ENCODE measurements at regions not wholly inside any gene's neighbourhood (a gene's known extent, or its start where the extent isn't known, plus 50 kb on each side); places are given as distances from the start of the nearest gene placed in this dataset.

DNA sequence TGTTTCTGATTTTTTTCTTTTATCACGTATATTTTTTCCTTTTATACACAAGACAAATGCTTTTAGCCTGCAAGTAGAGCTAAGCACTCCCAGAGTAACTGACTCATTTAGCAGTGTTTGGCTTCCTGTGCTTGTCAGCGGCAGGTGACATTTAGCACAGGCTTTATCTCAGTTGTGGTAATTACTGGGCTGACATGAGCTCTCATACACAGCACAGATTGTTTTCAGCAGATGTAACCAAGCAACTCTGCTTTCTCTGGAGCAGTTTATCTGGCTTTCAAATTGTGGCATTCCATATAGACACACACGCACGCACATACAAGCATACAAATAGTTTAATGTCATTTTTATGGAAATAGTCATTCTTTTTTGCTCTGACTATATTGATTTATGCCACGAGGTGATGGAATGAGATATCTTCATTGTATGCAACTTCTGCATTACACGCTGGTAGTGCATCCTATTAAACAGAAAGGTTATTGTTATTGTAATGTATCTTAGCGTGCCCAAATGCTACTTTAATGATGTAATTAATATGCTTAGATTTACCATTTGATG lies 379.0 kb upstream of the GRAMD2B start:
- no peak for FAIRE-seq
- Histone ChIP-seq H3K4me2 (no peak overlapping the region), H3K9me3 (no peaks in the 10 kb centered on the region), H3K4me3 (no peak overlapping the region), H3K27ac (no peak overlapping the region), H3K4me1 (no peaks in the 10 kb centered on the region)
- no peak for TF ChIP-seq JUNB (IDR thresholded peaks at IDR 0.05)
- TF ChIP-seq, protein P1, sequence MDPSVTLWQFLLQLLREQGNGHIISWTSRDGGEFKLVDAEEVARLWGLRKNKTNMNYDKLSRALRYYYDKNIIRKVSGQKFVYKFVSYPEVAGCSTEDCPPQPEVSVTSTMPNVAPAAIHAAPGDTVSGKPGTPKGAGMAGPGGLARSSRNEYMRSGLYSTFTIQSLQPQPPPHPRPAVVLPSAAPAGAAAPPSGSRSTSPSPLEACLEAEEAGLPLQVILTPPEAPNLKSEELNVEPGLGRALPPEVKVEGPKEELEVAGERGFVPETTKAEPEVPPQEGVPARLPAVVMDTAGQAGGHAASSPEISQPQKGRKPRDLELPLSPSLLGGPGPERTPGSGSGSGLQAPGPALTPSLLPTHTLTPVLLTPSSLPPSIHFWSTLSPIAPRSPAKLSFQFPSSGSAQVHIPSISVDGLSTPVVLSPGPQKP (IDR thresholded peaks at IDR 0.05; ENCODE audit: low read depth, low read length), result no peak
- no peak for DNase-seq (ENCODE audit: low read depth in 1 of 2, low spot score in 1 of 2)
- ChIA-PET POLR2A (no interaction called here), CTCF (no interaction called here)
- no peak for ATAC-seq
- WGBS (ENCODE audit: missing lambda C conversion rate), result 39% methylated on average over 7 of the region's 7 CpGs

DNA sequence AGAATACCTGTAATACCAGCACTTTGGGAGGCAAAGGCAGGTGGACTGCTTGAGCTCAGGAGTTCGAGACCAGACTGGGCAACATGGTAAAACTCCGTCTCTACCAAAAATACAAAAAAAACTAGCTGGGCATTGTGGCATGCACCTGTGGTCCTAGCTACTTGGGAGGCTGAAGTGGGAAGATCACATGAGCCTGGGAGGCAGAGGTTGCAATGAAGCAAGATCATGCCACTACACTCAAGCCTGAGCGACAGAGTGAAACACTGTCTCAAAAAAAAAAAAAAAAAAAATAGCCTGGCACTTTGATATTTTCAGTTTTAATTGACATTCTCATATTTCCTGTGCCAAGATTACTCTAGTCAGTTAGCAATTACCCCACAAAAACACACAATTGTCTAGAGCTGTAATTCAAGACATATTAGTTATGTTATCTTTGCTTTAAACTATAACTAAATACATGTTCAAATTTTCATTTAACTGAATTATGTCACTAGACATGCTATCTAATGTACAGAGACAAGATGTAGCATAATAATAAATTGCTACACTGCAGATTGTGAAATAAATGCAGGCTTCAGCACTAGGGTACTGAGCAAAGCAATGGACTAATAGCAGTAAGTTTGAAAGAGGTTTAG lies 378.2 kb upstream of the GRAMD2B start:
- Histone ChIP-seq H3K27ac (no peak overlapping the region), H3K4me3 (no peak overlapping the region), H3K9me3 (no peaks in the 10 kb centered on the region), H3K4me1 (no peaks in the 10 kb centered on the region), H3K4me2 (no peak overlapping the region)
- TF ChIP-seq HDAC2 (IDR thresholded peaks at IDR 0.05) (no peak), RCOR1 (IDR thresholded peaks at IDR 0.05; ENCODE audit: low read depth, low read length) (no peak), TP53 (CRISPR knock-in tag; IDR thresholded peaks at IDR 0.05) (no peak), PHF8 (IDR thresholded peaks at IDR 0.05; ENCODE audit: borderline replicate concordance, low read depth) (no peak)
- TF ChIP-seq, protein P2, sequence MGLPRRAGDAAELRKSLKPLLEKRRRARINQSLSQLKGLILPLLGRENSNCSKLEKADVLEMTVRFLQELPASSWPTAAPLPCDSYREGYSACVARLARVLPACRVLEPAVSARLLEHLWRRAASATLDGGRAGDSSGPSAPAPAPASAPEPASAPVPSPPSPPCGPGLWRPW (IDR thresholded peaks at IDR 0.05), result no peak
- no peak for DNase-seq (ENCODE audit: low read depth in 1 of 2, low spot score in 1 of 2)
- CTCF ChIA-PET, result interaction anchor here (0.6 kb wide), 1 partner anchor 34 kb away, joined by 3 read pairs; no protein-coding TSS in a partner anchor
- POLR2A ChIA-PET, result no interaction called here
- FAIRE-seq, result no peak
- 13% methylated on average over 3 of the region's 3 CpGs for WGBS (ENCODE audit: missing lambda C conversion rate)
- no peak for ATAC-seq

DNA sequence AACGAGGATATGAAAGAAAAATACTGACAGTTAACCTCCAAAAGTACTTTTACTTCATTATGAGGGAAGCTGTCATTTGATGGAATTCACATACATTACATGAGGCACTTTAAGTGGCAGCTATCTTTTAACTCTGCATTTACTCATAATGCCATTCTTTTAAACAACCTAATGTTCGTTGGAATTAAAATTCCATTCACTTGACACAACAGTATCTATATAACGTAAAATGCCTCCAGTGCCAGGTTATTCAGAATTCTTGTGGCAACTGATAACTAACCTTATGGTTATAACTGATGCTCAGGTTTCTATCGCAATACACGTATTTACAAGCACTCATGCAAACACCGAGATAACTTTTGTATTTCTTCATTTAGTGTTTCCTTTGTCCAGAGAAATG lies 376.9 kb upstream of the GRAMD2B start:
- ATAC-seq, result no peak
- H3K4me2 ChIP-seq, result no peak overlapping the region
- TF ChIP-seq ZNF302 (CRISPR knock-in tag; IDR thresholded peaks at IDR 0.05), result no peak
- TF ChIP-seq RNF2 (IDR thresholded peaks at IDR 0.05; ENCODE audit: borderline replicate concordance, low read depth), result no peak
- TF ChIP-seq SMC3 (IDR thresholded peaks at IDR 0.05), result no peak
- TF ChIP-seq JUN (IDR thresholded peaks at IDR 0.05), result no peak
- no peak for TF ChIP-seq HDAC2 (IDR thresholded peaks at IDR 0.05)
- TF ChIP-seq NFE2L2 (conservative IDR thresholded peaks at IDR 0.05; ENCODE audit: low read length), result no peak
- no peak for TF ChIP-seq KDM5A (IDR thresholded peaks at IDR 0.05)
- TF ChIP-seq, protein P3, sequence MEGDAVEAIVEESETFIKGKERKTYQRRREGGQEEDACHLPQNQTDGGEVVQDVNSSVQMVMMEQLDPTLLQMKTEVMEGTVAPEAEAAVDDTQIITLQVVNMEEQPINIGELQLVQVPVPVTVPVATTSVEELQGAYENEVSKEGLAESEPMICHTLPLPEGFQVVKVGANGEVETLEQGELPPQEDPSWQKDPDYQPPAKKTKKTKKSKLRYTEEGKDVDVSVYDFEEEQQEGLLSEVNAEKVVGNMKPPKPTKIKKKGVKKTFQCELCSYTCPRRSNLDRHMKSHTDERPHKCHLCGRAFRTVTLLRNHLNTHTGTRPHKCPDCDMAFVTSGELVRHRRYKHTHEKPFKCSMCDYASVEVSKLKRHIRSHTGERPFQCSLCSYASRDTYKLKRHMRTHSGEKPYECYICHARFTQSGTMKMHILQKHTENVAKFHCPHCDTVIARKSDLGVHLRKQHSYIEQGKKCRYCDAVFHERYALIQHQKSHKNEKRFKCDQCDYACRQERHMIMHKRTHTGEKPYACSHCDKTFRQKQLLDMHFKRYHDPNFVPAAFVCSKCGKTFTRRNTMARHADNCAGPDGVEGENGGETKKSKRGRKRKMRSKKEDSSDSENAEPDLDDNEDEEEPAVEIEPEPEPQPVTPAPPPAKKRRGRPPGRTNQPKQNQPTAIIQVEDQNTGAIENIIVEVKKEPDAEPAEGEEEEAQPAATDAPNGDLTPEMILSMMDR (IDR thresholded peaks at IDR 0.05), result no peak
- TF ChIP-seq PHF8 (IDR thresholded peaks at IDR 0.05; ENCODE audit: borderline replicate concordance, low read depth), result no peak
- TF ChIP-seq HOXB5 (CRISPR knock-in tag; IDR thresholded peaks at IDR 0.05), result no peak
- TF ChIP-seq CBX8 (IDR thresholded peaks at IDR 0.05), result no peak
- TF ChIP-seq, protein P4, sequence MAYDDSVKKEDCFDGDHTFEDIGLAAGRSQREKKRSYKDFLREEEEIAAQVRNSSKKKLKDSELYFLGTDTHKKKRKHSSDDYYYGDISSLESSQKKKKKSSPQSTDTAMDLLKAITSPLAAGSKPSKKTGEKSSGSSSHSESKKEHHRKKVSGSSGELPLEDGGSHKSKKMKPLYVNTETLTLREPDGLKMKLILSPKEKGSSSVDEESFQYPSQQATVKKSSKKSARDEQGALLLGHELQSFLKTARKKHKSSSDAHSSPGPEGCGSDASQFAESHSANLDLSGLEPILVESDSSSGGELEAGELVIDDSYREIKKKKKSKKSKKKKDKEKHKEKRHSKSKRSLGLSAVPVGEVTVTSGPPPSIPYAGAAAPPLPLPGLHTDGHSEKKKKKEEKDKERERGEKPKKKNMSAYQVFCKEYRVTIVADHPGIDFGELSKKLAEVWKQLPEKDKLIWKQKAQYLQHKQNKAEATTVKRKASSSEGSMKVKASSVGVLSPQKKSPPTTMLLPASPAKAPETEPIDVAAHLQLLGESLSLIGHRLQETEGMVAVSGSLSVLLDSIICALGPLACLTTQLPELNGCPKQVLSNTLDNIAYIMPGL (CRISPR knock-in tag; IDR thresholded peaks at IDR 0.05; ENCODE audit: borderline replicate concordance), result no peak
- no peak for TF ChIP-seq CHD2 (IDR thresholded peaks at IDR 0.05; ENCODE audit: low read length, partially characterized antibody)
- TF ChIP-seq CBX2 (IDR thresholded peaks at IDR 0.05; ENCODE audit: borderline replicate concordance, low read depth), result no peak
- TF ChIP-seq EHF (CRISPR knock-in tag; IDR thresholded peaks at IDR 0.05), result no peak
- TF ChIP-seq, protein P5, sequence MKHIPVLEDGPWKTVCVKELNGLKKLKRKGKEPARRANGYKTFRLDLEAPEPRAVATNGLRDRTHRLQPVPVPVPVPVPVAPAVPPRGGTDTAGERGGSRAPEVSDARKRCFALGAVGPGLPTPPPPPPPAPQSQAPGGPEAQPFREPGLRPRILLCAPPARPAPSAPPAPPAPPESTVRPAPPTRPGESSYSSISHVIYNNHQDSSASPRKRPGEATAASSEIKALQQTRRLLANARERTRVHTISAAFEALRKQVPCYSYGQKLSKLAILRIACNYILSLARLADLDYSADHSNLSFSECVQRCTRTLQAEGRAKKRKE (CRISPR knock-in tag; IDR thresholded peaks at IDR 0.05; ENCODE audit: low read depth), result no peak
- TF ChIP-seq, protein P6, sequence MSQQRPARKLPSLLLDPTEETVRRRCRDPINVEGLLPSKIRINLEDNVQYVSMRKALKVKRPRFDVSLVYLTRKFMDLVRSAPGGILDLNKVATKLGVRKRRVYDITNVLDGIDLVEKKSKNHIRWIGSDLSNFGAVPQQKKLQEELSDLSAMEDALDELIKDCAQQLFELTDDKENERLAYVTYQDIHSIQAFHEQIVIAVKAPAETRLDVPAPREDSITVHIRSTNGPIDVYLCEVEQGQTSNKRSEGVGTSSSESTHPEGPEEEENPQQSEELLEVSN (IDR thresholded peaks at IDR 0.05; ENCODE audit: borderline replicate concordance, low read depth), result no peak
- TF ChIP-seq GATA3 (IDR thresholded peaks at IDR 0.05; ENCODE audit: borderline replicate concordance), result no peak
- TF ChIP-seq RFX5 (IDR thresholded peaks at IDR 0.05), result no peak
- 9% methylated on average over 6 of the region's 6 CpGs for WGBS (ENCODE audit: missing lambda C conversion rate)
- H3K4me1 ChIP-seq, result no peaks in the 10 kb centered on the region
- H3K27ac ChIP-seq, result no peak overlapping the region
- H3K9me3 ChIP-seq, result no peaks in the 10 kb centered on the region
- no peak overlapping the region for H3K4me3 ChIP-seq
- FAIRE-seq, result no peak
- CTCF ChIA-PET, result interaction anchor here (0.6 kb wide), 1 partner anchor 1564 kb away, joined by 4 read pairs; no protein-coding TSS in a partner anchor
- POLR2A ChIA-PET, result no interaction called here
- no peak for DNase-seq (ENCODE audit: low read depth in 1 of 2, low spot score in 1 of 2)
